GM12801 (cell line): ENCODE measurements at regions not wholly inside any gene's neighbourhood (a gene's known extent, or its start where the extent isn't known, plus 50 kb on each side); places are given as distances from the start of the nearest gene placed in this dataset.

Source experiments
- CTCF ChIP-seq: IDR thresholded peaks from one replicate; pipeline ENCODE4 v1.5.1; 2011; ENCODE audit warnings: control low read depth; ENCODE audit not compliant: insufficient read length; ENCODE audit errors: extremely low read depth

GRCh38 chr14:105924951-105925591 lies 398.7 kb downstream of the TMEM121 start:
- no peak for TF ChIP-seq CTCF

- TF ChIP-seq CTCF: no peak
Observed at GRCh38 chr14:105925615-105926372, 399.4 kb downstream of the TMEM121 start.

- no peak for TF ChIP-seq CTCF
Observed at GRCh38 chr14:105926373-105927095, 400.2 kb downstream of the TMEM121 start.

- TF ChIP-seq CTCF: no peak
Observed at GRCh38 chr14:105927096-105928060, 401.0 kb downstream of the TMEM121 start.

GRCh38 chr14:105929327-105930081 lies 403.1 kb downstream of the TMEM121 start:
- no peak for TF ChIP-seq CTCF

GRCh38 chr14:105930572-105930971 lies 404.2 kb downstream of the TMEM121 start:
- no peak for TF ChIP-seq CTCF
